BJ (cell line): ENCODE measurements at regions not wholly inside any gene's neighbourhood (a gene's known extent, or its start where the extent isn't known, plus 50 kb on each side); places are given as distances from the start of the nearest gene placed in this dataset.

Source experiments
- CTCF ChIA-PET: fragments of 350-600 bp; formaldehyde crosslinking; extraction: SDS; loops from one replicate; lab custom pipeline; 2021; ENCODE audit warnings: antibody characterized with exemption, inconsistent platforms; lab: Yijun Ruan, JAX
- POLR2A ChIA-PET: fragments of 300-600 bp; sonication (Branson Sonifier 250); formaldehyde crosslinking; extraction: SDS; loops from one replicate; lab custom pipeline; 2021; ENCODE audit warnings: antibody characterized with exemption; lab: Charles Lee
- DNase-seq: peaks from one replicate; pipeline ENCODE4 v3.0.0-alpha.2; 2011; ENCODE audit warnings: low read depth
- H3K27me3 ChIP-seq: 2 replicates; pipeline ENCODE4 v1.6.0; 2011; ENCODE audit warnings: low read length; ENCODE audit not compliant: control insufficient read depth, insufficient read depth
- H3K36me3 ChIP-seq: 2 replicates; pipeline ENCODE4 v1.5.1; 2011; ENCODE audit warnings: low read length; ENCODE audit not compliant: control insufficient read depth, insufficient read depth
- H3K4me3 ChIP-seq: 2 replicates; pipeline ENCODE4 v1.5.1; 2011; ENCODE audit warnings: low read depth, mild to moderate bottlenecking, control low read depth, low read length
- TF ChIP-seq, protein P1 (sequence below): IDR thresholded peaks from 2 replicates; pipeline ENCODE4 v1.5.1; 2011; ENCODE audit warnings: low read depth, mild to moderate bottlenecking, control low read depth, inconsistent platforms, low read length, moderate library complexity; ENCODE audit not compliant: insufficient read depth

DNA sequence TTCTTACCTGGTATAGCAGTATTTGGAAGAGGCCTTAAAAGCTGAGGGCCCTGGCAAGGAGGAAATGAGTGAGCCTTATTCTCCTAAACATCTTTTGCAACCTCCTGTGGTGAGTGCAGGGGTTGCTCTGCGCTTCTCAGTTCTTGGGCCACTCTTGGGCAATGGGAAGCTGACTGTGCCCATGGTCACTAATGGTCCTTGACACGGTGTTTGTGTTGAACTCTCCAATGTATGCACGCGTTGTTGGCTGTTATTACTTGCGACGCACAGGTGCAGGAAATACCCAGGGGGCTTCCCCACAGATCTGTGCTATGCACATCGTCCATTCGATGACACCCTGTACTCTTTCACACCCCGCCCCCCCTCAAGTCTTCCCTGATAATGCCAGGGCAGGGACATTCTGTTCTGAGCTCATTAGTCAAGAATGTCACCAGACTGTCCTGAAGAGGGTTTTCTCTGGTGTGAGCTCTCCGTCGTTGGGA, 79.7 kb downstream of the EDN1 start:
- Histone ChIP-seq H3K36me3 (no peaks in the 10 kb centered on the region), H3K27me3 (no peaks in the 10 kb centered on the region; the same call in 1 of the 2 replicates), H3K4me3 (no peak overlapping the region)
- TF ChIP-seq, protein P1, sequence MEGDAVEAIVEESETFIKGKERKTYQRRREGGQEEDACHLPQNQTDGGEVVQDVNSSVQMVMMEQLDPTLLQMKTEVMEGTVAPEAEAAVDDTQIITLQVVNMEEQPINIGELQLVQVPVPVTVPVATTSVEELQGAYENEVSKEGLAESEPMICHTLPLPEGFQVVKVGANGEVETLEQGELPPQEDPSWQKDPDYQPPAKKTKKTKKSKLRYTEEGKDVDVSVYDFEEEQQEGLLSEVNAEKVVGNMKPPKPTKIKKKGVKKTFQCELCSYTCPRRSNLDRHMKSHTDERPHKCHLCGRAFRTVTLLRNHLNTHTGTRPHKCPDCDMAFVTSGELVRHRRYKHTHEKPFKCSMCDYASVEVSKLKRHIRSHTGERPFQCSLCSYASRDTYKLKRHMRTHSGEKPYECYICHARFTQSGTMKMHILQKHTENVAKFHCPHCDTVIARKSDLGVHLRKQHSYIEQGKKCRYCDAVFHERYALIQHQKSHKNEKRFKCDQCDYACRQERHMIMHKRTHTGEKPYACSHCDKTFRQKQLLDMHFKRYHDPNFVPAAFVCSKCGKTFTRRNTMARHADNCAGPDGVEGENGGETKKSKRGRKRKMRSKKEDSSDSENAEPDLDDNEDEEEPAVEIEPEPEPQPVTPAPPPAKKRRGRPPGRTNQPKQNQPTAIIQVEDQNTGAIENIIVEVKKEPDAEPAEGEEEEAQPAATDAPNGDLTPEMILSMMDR: no peak
- ChIA-PET POLR2A (no interaction called here), CTCF (interaction anchor here (0.5 kb wide), 1 partner anchor 542 kb away, joined by 3 read pairs; no protein-coding TSS in a partner anchor)
- no peak for DNase-seq

DNA sequence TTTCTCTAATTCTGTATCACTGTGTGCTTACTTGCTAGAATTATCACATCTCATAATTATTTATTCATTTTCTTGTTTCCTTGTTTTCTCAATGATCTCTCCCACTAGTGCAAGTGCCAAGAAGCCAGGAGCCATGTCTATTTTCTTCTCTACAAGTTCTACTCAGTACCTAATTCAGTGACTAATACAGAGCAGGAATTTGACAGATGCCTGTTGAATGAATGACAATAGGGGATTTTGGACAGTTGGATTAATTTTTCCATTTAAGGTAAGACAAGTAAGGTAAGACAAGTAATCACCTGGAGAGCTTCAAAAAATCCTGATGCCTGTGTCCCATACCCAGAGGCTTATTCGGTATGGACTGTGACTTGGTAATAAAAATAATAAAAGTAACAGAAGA, 81.0 kb downstream of the EDN1 start:
- POLR2A ChIA-PET: no interaction called here
- no peak overlapping the region for H3K4me3 ChIP-seq
- no peak for DNase-seq
- H3K36me3 ChIP-seq: no peaks in the 10 kb centered on the region
- CTCF ChIA-PET: interaction anchor here (0.9 kb wide), 2 partner anchors 9 to 235 kb away, joined by 3 read pairs; no protein-coding TSS in a partner anchor
- H3K27me3 ChIP-seq: no peaks in the 10 kb centered on the region; the same call in 1 of the 2 replicates
- TF ChIP-seq, protein P1: no peak

DNA sequence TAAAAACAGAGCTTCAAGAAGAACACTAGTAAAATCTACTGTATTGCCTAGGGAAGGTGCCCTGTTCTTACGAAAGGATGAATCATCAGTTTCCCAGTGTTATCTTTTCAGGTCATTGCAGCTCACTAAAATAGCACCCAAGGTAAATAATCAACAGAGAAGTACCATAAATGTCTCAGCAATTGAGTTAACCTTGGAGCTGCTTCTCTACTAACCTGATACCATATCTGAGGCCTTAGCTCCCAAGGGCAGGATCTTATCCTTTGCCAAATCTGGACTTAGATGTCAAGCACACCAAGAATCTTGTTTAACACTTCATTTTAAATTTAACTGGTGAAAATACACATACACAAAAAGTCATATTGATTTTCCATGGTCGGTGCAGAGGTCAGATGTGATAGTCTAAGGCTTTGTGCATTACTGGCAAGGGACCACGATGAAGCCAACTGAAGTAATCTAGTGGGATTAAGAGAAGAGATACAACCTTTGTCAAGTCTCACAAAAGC, 81.5 kb downstream of the EDN1 start:
- ChIA-PET POLR2A (no interaction called here), CTCF (interaction anchor here (0.9 kb wide), 2 partner anchors 10 to 235 kb away, joined by 3 read pairs; no protein-coding TSS in a partner anchor)
- no peaks in the 10 kb centered on the region; the same call in 1 of the 2 replicates for H3K27me3 ChIP-seq
- no peak overlapping the region for H3K4me3 ChIP-seq
- TF ChIP-seq, protein P1: no peak
- no peak for DNase-seq
- H3K36me3 ChIP-seq: no peaks in the 10 kb centered on the region

DNA sequence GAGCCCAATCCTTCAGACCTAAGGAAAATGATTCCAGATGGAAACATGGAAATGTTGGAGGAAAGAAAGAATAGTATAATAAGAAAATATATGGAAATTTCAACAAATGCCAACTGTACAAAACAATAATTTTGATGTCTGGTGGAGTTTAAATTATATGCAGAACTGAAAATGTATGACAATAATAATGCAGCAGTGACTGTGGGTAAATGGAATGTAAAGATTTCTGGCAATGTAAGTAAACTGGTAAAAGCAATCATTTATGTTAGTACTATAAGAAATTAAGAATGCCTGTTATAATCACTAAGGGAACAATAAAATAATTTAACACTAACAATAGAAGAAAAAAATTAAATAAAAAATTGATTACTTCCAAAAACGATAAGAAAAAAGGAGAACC, 89.0 kb downstream of the EDN1 start:
- Histone ChIP-seq H3K27me3 (no peaks in the 10 kb centered on the region), H3K36me3 (no peaks in the 10 kb centered on the region), H3K4me3 (no peak overlapping the region)
- no peak for DNase-seq
- POLR2A ChIA-PET: no interaction called here
- CTCF ChIA-PET: no interaction called here
- TF ChIP-seq, protein P1: no peak

DNA sequence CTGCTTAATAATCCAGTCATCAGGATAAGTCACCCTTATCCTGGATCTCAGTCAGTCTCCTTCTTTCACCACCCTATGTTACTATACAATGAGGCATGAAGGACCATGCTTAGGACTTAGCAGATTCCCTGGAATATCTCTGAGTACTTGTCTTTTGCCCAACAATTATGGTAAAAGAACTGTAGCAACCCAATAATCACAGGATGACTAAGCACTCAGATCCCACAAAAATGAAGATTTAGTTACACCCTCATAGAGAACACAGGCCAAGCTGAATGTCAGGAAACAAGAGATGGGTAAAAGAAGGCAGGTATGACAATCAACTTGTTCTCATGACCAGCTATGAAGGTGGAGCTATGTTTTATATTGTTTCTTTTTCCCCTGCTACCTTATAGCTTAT, 91.4 kb downstream of the EDN1 start:
- H3K4me3 ChIP-seq: no peak overlapping the region
- POLR2A ChIA-PET: no interaction called here
- no peaks in the 10 kb centered on the region for H3K27me3 ChIP-seq
- CTCF ChIA-PET: no interaction called here
- no peaks in the 10 kb centered on the region for H3K36me3 ChIP-seq
- TF ChIP-seq, protein P1: no peak
- DNase-seq: no peak
